CD4-positive, alpha-beta T cell (primary cell): ENCODE measurements at regions not wholly inside any gene's neighbourhood (a gene's known extent, or its start where the extent isn't known, plus 50 kb on each side); places are given as distances from the start of the nearest gene placed in this dataset.

ENCODE experiments used
- ATAC-seq: fragments of 200-7000 bp; cut with Tn5 transposase; one replicate; pipeline ENCODE4 v1.10.0; 2022; ENCODE audit warnings: mild to moderate bottlenecking; ENCODE audit not compliant: poor library complexity
- CTCF ChIA-PET: fragments of 350-600 bp; sonication (Branson Sonifier 250); formaldehyde crosslinking; loops from one replicate; lab custom pipeline; 2021; ENCODE audit warnings: antibody characterized with exemption, inconsistent platforms; lab: Charles Lee
- POLR2A ChIA-PET: fragments of 350-600 bp; sonication (Branson Sonifier 250); formaldehyde crosslinking; loops from one replicate; lab custom pipeline; 2021; ENCODE audit warnings: antibody characterized with exemption, inconsistent platforms; lab: Charles Lee
- DNase-seq, 14 experiments: peaks; one replicate each; pipeline ENCODE4 v3.0.0-alpha.2; 2013 to 2020; ENCODE audit warnings: mixed read lengths in 2 of 14
- H3K27ac ChIP-seq, 2 donors: one replicate each; pipeline versions ENCODE4 v1.5.1 to v1.7.0; 2013; ENCODE audit warnings: low read length in 2 of 2, low read depth in 1 of 2, mild to moderate bottlenecking in 1 of 2
- H3K27me3 ChIP-seq, 2 experiments: 1 replicate in 1 of 2; 2 replicates in 1 of 2; pipeline versions ENCODE4 v1.6.1 to v1.7.0; 2013; ENCODE audit warnings: low read length in 2 of 2, control low read depth in 1 of 2, mild to moderate bottlenecking in 1 of 2, moderate library complexity in 1 of 2; ENCODE audit not compliant: insufficient read depth in 2 of 2, control insufficient read depth in 1 of 2
- H3K36me3 ChIP-seq: one replicate; pipeline ENCODE4 v1.6.1; 2013; ENCODE audit warnings: low read length, control low read depth; ENCODE audit not compliant: insufficient read depth
- H3K4me1 ChIP-seq: one replicate; pipeline ENCODE4 v1.6.1; 2013; ENCODE audit warnings: low read length, control low read depth; ENCODE audit not compliant: insufficient read depth
- H3K4me3 ChIP-seq: one replicate; pipeline ENCODE4 v1.5.1; 2013; ENCODE audit warnings: mild to moderate bottlenecking, low read length, moderate library complexity
- H3K9me3 ChIP-seq, 2 experiments: 1 replicate in 1 of 2; 2 replicates in 1 of 2; pipeline versions ENCODE4 v1.6.1 to v1.7.0; 2013; ENCODE audit warnings: low read length in 2 of 2, mild to moderate bottlenecking in 2 of 2, control low read depth in 1 of 2, moderate library complexity in 1 of 2; ENCODE audit not compliant: control insufficient read depth in 1 of 2, insufficient read depth in 1 of 2
- H3K27ac Mint-ChIP-seq: one replicate; pipeline ENCODE4 v1.8.0; 2020; ENCODE audit warnings: mixed read lengths
- H3K27me3 Mint-ChIP-seq: one replicate; pipeline ENCODE4 v1.8.0; 2021; ENCODE audit warnings: mixed read lengths
- H3K36me3 Mint-ChIP-seq: one replicate; pipeline ENCODE4 v1.8.0; 2021; ENCODE audit warnings: low read depth, mixed read lengths
- H3K4me1 Mint-ChIP-seq: one replicate; pipeline ENCODE4 v1.8.0; 2021; ENCODE audit warnings: low read depth, mixed read lengths
- H3K4me3 Mint-ChIP-seq: one replicate; pipeline ENCODE4 v1.8.0; 2020; ENCODE audit warnings: mild to moderate bottlenecking, mixed read lengths
- H3K9me3 Mint-ChIP-seq: one replicate; pipeline ENCODE4 v1.8.0; 2020; ENCODE audit warnings: mixed read lengths
- intact Hi-C, 2 experiments: fragments of 100-400 bp; cut with DNase I in 1 of 2; cut with micrococcal nuclease in 1 of 2; formaldehyde crosslinking; loops; one replicate each; pipeline versions ENCODE4 v1.15.1 to v1.9.0; 2023 to 2025; cut with DNase I, micrococcal nuclease
- TF ChIP-seq, protein P1 (sequence below): fragments of 200-600 bp; IDR thresholded peaks from one replicate; pipeline ENCODE4 v1.8.0; 2022; ENCODE audit warnings: antibody characterized with exemption, mild to moderate bottlenecking

DNA sequence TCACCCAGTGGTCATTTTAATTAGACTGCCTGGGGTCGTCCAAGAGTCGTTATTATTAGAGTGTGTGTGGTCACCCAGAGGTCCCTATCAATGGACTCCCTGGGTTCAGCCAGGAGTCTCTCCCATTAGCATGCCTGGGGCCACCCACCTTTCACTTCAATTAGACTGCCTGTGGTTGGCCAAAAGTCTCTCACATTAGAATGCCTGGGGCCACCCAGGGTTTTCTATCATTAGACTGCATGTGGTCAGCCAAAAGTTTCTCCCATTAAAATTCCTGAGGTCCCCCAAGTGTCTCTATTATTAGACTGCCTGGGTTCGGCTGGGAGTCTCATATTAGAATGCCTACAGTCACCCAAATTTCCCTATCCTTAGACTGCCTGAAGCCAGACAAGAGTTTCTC is 1472.6 kb downstream of the UQCRFS1 start:
- no peak overlapping the region for H3K4me3 Mint-ChIP-seq
- Histone ChIP-seq H3K4me3 (no peak overlapping the region), H3K4me1 (no peaks in the 10 kb centered on the region), H3K27me3 (no peaks in the 10 kb centered on the region), H3K9me3 (peaks cover 0 to 29% of the 10 kb centered on the region in 2 experiments), H3K27ac (no peak overlapping the region), H3K36me3 (no peaks in the 10 kb centered on the region)
- intact Hi-C loops: no loop called here
- POLR2A ChIA-PET: no interaction called here
- CTCF ChIA-PET: no interaction called here
- H3K36me3 Mint-ChIP-seq: peaks cover 12% of the 10 kb centered on the region
- H3K27ac Mint-ChIP-seq: no peak overlapping the region
- no peak for DNase-seq
- peaks cover 32% of the 10 kb centered on the region for H3K9me3 Mint-ChIP-seq
- TF ChIP-seq, protein P1, sequence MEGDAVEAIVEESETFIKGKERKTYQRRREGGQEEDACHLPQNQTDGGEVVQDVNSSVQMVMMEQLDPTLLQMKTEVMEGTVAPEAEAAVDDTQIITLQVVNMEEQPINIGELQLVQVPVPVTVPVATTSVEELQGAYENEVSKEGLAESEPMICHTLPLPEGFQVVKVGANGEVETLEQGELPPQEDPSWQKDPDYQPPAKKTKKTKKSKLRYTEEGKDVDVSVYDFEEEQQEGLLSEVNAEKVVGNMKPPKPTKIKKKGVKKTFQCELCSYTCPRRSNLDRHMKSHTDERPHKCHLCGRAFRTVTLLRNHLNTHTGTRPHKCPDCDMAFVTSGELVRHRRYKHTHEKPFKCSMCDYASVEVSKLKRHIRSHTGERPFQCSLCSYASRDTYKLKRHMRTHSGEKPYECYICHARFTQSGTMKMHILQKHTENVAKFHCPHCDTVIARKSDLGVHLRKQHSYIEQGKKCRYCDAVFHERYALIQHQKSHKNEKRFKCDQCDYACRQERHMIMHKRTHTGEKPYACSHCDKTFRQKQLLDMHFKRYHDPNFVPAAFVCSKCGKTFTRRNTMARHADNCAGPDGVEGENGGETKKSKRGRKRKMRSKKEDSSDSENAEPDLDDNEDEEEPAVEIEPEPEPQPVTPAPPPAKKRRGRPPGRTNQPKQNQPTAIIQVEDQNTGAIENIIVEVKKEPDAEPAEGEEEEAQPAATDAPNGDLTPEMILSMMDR: no peak
- H3K27me3 Mint-ChIP-seq: no peaks in the 10 kb centered on the region
- ATAC-seq: no peak
- H3K4me1 Mint-ChIP-seq: no peaks in the 10 kb centered on the region

DNA sequence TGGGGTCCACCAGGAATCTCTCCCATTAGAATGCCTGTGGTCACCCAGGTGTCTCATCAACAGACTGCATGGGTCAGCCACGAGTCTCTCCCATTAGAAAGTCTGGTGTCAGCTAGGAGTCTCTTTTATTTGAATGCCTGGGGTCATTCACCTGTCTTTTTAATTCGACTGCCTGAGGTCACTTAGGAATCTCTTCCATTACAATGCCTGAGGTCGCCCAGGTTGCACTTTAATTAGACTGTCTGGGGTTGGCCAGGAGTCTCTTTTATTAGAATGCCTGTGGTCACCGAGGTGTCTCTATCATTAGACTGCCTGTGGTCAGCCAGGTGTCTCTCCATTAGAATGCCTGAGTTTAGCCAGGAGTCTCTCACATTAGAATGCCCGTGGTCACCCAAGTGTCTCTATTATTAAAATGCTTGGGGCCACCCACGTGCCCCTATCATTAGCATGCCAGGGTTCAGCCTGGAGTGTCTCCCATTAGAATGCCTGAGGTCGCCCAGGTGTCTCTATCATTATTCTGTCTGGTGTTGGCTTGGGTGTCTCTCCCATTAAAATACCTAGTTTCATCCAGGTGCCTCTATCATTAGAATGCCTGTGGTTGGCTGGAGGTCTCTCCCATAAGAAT is 1474.3 kb downstream of the UQCRFS1 start:
- no peak overlapping the region for H3K4me3 Mint-ChIP-seq
- H3K27ac Mint-ChIP-seq: no peak overlapping the region
- H3K27me3 Mint-ChIP-seq: no peaks in the 10 kb centered on the region
- H3K27ac ChIP-seq: no peak overlapping the region
- no peaks in the 10 kb centered on the region for H3K4me1 Mint-ChIP-seq
- no peaks in the 10 kb centered on the region for H3K36me3 Mint-ChIP-seq
- DNase-seq (no peak), ATAC-seq (no peak)
- H3K9me3 Mint-ChIP-seq: peaks cover 36% of the 10 kb centered on the region
- no peaks in the 10 kb centered on the region for H3K4me1 ChIP-seq
- H3K9me3 ChIP-seq: peaks cover 0 to 39% of the 10 kb centered on the region in 2 experiments
- H3K4me3 ChIP-seq: no peak overlapping the region
- CTCF ChIA-PET: no interaction called here
- POLR2A ChIA-PET: no interaction called here
- no peaks in the 10 kb centered on the region for H3K27me3 ChIP-seq
- intact Hi-C loops: no loop called here
- TF ChIP-seq, protein P1: no peak
- no peaks in the 10 kb centered on the region for H3K36me3 ChIP-seq

DNA sequence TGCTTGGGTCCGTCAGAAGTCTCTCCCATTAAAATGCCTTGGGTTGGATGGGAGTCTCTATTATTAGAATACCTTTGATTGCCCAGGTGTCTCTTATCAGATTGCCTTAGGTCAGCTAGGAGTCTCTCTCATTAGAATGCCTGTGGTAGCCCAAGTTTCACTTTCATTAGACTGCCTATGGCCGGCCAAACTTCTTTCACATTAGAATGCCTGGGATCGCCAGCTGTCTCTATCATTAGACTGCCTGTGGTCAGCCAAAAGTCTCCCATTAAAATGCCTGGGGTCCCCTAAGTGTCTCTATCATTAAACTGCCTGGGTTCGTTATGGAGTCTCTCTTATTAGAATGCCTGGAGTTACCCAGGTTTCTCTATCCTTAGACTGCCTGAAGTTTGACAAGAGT is 1476.7 kb downstream of the UQCRFS1 start:
- no peak overlapping the region for H3K27ac ChIP-seq
- intact Hi-C loops: no loop called here
- no peaks in the 10 kb centered on the region for H3K36me3 Mint-ChIP-seq
- TF ChIP-seq, protein P1: no peak
- no peaks in the 10 kb centered on the region for H3K4me1 Mint-ChIP-seq
- H3K36me3 ChIP-seq: no peaks in the 10 kb centered on the region
- peaks cover 33% of the 10 kb centered on the region for H3K9me3 Mint-ChIP-seq
- ATAC-seq (no peak), DNase-seq (no peak)
- H3K27ac Mint-ChIP-seq: no peak overlapping the region
- CTCF ChIA-PET: no interaction called here
- H3K9me3 ChIP-seq: peaks cover 0 to 44% of the 10 kb centered on the region in 2 experiments
- H3K4me3 Mint-ChIP-seq: no peak overlapping the region
- no peaks in the 10 kb centered on the region for H3K27me3 Mint-ChIP-seq
- no peaks in the 10 kb centered on the region for H3K4me1 ChIP-seq
- H3K27me3 ChIP-seq: no peaks in the 10 kb centered on the region
- POLR2A ChIA-PET: no interaction called here
- H3K4me3 ChIP-seq: no peak overlapping the region
